H1 (cell line): ENCODE measurements at regions not wholly inside any gene's neighbourhood (a gene's known extent, or its start where the extent isn't known, plus 50 kb on each side); places are given as distances from the start of the nearest gene placed in this dataset.

ENCODE experiments used
- ATF2 ChIP-seq: IDR thresholded peaks from 2 replicates; pipeline ENCODE4 v1.6.1; 2012; ENCODE audit warnings: low read length, inconsistent platforms
- CEBPB ChIP-seq: IDR thresholded peaks from 2 replicates; pipeline ENCODE4 v1.6.1; 2012; ENCODE audit warnings: low read depth, low read length
- CREB1 ChIP-seq: IDR thresholded peaks from 2 replicates; pipeline ENCODE4 v1.6.1; 2012; ENCODE audit warnings: inconsistent platforms
- CTCF ChIP-seq, 3 experiments: IDR thresholded peaks; 1 replicate in 2 of 3; 2 replicates in 1 of 3; pipeline versions ENCODE4 v1.5.1 to v1.6.1; 2011; ENCODE audit warnings: low read length in 3 of 3, mild to moderate bottlenecking in 3 of 3, inconsistent platforms in 2 of 3, low read depth in 1 of 3, moderate library complexity in 1 of 3; ENCODE audit not compliant: insufficient read depth in 1 of 3; ENCODE audit errors: control extremely low read depth in 1 of 3
- EP300 ChIP-seq, 2 experiments: IDR thresholded peaks; 1 replicate in 1 of 2; 2 replicates in 1 of 2; pipeline ENCODE4 v1.6.1; 2011 to 2012; ENCODE audit warnings: low read depth in 2 of 2, low read length in 2 of 2, mild to moderate bottlenecking in 2 of 2, borderline replicate concordance in 1 of 2, inconsistent platforms in 1 of 2, moderate library complexity in 1 of 2
- EZH2 ChIP-seq: fragments of 200-600 bp; sonication (generic); IDR thresholded peaks from 2 replicates; pipeline ENCODE4 v1.7.1; 2012; ENCODE audit warnings: low read depth, mild to moderate bottlenecking, moderate library complexity, low read length, inconsistent platforms; ENCODE audit not compliant: severe bottlenecking
- JUND ChIP-seq: IDR thresholded peaks from 2 replicates; pipeline ENCODE4 v1.6.1; 2011; ENCODE audit warnings: mild to moderate bottlenecking, improper control_type of control experiment, low read length
- KDM5A ChIP-seq: fragments of 200-600 bp; IDR thresholded peaks from 2 replicates; pipeline ENCODE4 v1.7.1; 2012; ENCODE audit warnings: mild to moderate bottlenecking, low read length, inconsistent platforms, mixed read lengths
- POLR2AphosphoS5 ChIP-seq: IDR thresholded peaks from 2 replicates; pipeline ENCODE4 v1.6.1; 2011; ENCODE audit warnings: low read depth, low read length
- SP1 ChIP-seq: IDR thresholded peaks from 2 replicates; pipeline ENCODE4 v1.6.1; 2011; ENCODE audit warnings: low read depth, low read length
- SUZ12 ChIP-seq: fragments of 200-600 bp; sonication (generic); IDR thresholded peaks from 2 replicates; pipeline ENCODE4 v1.6.1; 2012; ENCODE audit warnings: mild to moderate bottlenecking, inconsistent platforms, low read length, moderate library complexity, mixed read lengths
- YY1 ChIP-seq: IDR thresholded peaks from 2 replicates; pipeline ENCODE4 v1.6.1; 2011; ENCODE audit warnings: low read depth, mild to moderate bottlenecking, low read length

GRCh38 chr10:117448802-117449201 lies 73.6 kb upstream of the PDZD8 start:
- no peak for TF ChIP-seq ATF2
- no peak for TF ChIP-seq CREB1
- no peak for TF ChIP-seq CTCF (IDR thresholded peaks at IDR 0.05; ENCODE audit: control extremely low read depth in 1 of 3, insufficient read depth in 1 of 3, low read depth in 1 of 3, low read length in 3 of 3)
- no peak for TF ChIP-seq POLR2AphosphoS5
- TF ChIP-seq EP300 (IDR thresholded peaks at IDR 0.05; ENCODE audit: borderline replicate concordance in 1 of 2, low read depth in 2 of 2, low read length in 2 of 2) = no peak
- TF ChIP-seq SP1 = no peak
- no peak for TF ChIP-seq CEBPB
- TF ChIP-seq KDM5A = no peak
- TF ChIP-seq SUZ12 = no peak
- TF ChIP-seq YY1 = no peak
- no peak for TF ChIP-seq EZH2
- TF ChIP-seq JUND = no peak
